WTC11 (cell line): ENCODE measurements at regions not wholly inside any gene's neighbourhood (a gene's known extent, or its start where the extent isn't known, plus 50 kb on each side); places are given as distances from the start of the nearest gene placed in this dataset.

ENCODE experiments used
- CBFB ChIP-seq: sonication (generic); formaldehyde crosslinking; IDR thresholded peaks from 2 replicates; pipeline ENCODE4 v1.8.1; 2022; ENCODE audit warnings: mild to moderate bottlenecking, low read depth, missing genetic modification reagents
- CTCF ChIP-seq: fragments of 200-600 bp; IDR thresholded peaks from 2 replicates; pipeline ENCODE4 v1.8.0; 2022; ENCODE audit warnings: antibody characterized with exemption
- ETV6 ChIP-seq: sonication (generic); formaldehyde crosslinking; IDR thresholded peaks from 2 replicates; pipeline ENCODE4 v1.8.1; 2022; ENCODE audit warnings: mild to moderate bottlenecking, missing genetic modification reagents
- FOXJ3 ChIP-seq: sonication (generic); formaldehyde crosslinking; IDR thresholded peaks from 2 replicates; pipeline ENCODE4 v1.9.0; 2021; ENCODE audit warnings: missing genetic modification reagents, mild to moderate bottlenecking, borderline replicate concordance
- MAX ChIP-seq: sonication (generic); formaldehyde crosslinking; IDR thresholded peaks from 2 replicates; pipeline ENCODE4 v1.8.0; 2022; ENCODE audit warnings: mild to moderate bottlenecking, missing genetic modification reagents
- NFYB ChIP-seq: sonication (generic); formaldehyde crosslinking; conservative IDR thresholded peaks from 2 replicates; pipeline ENCODE4 v1.8.0; 2022; ENCODE audit warnings: low read depth, missing genetic modification reagents
- NR1H2 ChIP-seq: sonication (generic); formaldehyde crosslinking; IDR thresholded peaks from 2 replicates; pipeline ENCODE4 v1.9.0; 2021; ENCODE audit warnings: mild to moderate bottlenecking, moderate library complexity, missing genetic modification reagents
- SMAD3 ChIP-seq: sonication (generic); formaldehyde crosslinking; IDR thresholded peaks from 2 replicates; pipeline ENCODE4 v1.8.0; 2022; ENCODE audit warnings: missing genetic modification reagents, mild to moderate bottlenecking, borderline replicate concordance
- USF2 ChIP-seq: sonication (generic); formaldehyde crosslinking; IDR thresholded peaks from 2 replicates; pipeline ENCODE4 v1.8.1; 2023; ENCODE audit warnings: mild to moderate bottlenecking, missing genetic modification reagents, moderate library complexity
- ZNF121 ChIP-seq: sonication (generic); formaldehyde crosslinking; IDR thresholded peaks from 2 replicates; pipeline ENCODE4 v1.8.0; 2023; ENCODE audit warnings: missing genetic modification reagents

GRCh38 chr9:134236935-134237629, 72.7 kb upstream of the RNU6ATAC start:
- TF ChIP-seq CTCF: no peak
- no peak for TF ChIP-seq SMAD3 (CRISPR knock-in tag)
- no peak for TF ChIP-seq ETV6 (CRISPR knock-in tag)
- TF ChIP-seq FOXJ3 (CRISPR knock-in tag): no peak
- no peak for TF ChIP-seq NFYB (CRISPR knock-in tag)
- no peak for TF ChIP-seq ZNF121
- no peak for TF ChIP-seq MAX (CRISPR knock-in tag)
- no peak for TF ChIP-seq USF2 (CRISPR knock-in tag)
- no peak for TF ChIP-seq NR1H2
- no peak for TF ChIP-seq CBFB (CRISPR knock-in tag)
